ENCODE measurements at regions not wholly inside any gene's neighbourhood (a gene's known extent, or its start where the extent isn't known, plus 50 kb on each side); places are given as distances from the start of the nearest gene placed in this dataset.

- TF ChIP-seq POLR2AphosphoS5 (IDR thresholded peaks at IDR 0.05; ENCODE audit: low read depth): no peak
- TF ChIP-seq JUNB (IDR thresholded peaks at IDR 0.05; ENCODE audit: unreplicated experiment): no peak
- TF ChIP-seq CTCF (conservative IDR thresholded peaks at IDR 0.05; ENCODE audit: low read depth in 2 of 2): no peak
- no peak for TF ChIP-seq EZH2phosphoT487 (IDR thresholded peaks at IDR 0.05; ENCODE audit: unreplicated experiment)
- TF ChIP-seq NANOG (IDR thresholded peaks at IDR 0.05; ENCODE audit: borderline replicate concordance): no peak
- no peak for TF ChIP-seq EZH2 (IDR thresholded peaks at IDR 0.05; ENCODE audit: low read depth, unreplicated experiment)
- TF ChIP-seq, protein P1, sequence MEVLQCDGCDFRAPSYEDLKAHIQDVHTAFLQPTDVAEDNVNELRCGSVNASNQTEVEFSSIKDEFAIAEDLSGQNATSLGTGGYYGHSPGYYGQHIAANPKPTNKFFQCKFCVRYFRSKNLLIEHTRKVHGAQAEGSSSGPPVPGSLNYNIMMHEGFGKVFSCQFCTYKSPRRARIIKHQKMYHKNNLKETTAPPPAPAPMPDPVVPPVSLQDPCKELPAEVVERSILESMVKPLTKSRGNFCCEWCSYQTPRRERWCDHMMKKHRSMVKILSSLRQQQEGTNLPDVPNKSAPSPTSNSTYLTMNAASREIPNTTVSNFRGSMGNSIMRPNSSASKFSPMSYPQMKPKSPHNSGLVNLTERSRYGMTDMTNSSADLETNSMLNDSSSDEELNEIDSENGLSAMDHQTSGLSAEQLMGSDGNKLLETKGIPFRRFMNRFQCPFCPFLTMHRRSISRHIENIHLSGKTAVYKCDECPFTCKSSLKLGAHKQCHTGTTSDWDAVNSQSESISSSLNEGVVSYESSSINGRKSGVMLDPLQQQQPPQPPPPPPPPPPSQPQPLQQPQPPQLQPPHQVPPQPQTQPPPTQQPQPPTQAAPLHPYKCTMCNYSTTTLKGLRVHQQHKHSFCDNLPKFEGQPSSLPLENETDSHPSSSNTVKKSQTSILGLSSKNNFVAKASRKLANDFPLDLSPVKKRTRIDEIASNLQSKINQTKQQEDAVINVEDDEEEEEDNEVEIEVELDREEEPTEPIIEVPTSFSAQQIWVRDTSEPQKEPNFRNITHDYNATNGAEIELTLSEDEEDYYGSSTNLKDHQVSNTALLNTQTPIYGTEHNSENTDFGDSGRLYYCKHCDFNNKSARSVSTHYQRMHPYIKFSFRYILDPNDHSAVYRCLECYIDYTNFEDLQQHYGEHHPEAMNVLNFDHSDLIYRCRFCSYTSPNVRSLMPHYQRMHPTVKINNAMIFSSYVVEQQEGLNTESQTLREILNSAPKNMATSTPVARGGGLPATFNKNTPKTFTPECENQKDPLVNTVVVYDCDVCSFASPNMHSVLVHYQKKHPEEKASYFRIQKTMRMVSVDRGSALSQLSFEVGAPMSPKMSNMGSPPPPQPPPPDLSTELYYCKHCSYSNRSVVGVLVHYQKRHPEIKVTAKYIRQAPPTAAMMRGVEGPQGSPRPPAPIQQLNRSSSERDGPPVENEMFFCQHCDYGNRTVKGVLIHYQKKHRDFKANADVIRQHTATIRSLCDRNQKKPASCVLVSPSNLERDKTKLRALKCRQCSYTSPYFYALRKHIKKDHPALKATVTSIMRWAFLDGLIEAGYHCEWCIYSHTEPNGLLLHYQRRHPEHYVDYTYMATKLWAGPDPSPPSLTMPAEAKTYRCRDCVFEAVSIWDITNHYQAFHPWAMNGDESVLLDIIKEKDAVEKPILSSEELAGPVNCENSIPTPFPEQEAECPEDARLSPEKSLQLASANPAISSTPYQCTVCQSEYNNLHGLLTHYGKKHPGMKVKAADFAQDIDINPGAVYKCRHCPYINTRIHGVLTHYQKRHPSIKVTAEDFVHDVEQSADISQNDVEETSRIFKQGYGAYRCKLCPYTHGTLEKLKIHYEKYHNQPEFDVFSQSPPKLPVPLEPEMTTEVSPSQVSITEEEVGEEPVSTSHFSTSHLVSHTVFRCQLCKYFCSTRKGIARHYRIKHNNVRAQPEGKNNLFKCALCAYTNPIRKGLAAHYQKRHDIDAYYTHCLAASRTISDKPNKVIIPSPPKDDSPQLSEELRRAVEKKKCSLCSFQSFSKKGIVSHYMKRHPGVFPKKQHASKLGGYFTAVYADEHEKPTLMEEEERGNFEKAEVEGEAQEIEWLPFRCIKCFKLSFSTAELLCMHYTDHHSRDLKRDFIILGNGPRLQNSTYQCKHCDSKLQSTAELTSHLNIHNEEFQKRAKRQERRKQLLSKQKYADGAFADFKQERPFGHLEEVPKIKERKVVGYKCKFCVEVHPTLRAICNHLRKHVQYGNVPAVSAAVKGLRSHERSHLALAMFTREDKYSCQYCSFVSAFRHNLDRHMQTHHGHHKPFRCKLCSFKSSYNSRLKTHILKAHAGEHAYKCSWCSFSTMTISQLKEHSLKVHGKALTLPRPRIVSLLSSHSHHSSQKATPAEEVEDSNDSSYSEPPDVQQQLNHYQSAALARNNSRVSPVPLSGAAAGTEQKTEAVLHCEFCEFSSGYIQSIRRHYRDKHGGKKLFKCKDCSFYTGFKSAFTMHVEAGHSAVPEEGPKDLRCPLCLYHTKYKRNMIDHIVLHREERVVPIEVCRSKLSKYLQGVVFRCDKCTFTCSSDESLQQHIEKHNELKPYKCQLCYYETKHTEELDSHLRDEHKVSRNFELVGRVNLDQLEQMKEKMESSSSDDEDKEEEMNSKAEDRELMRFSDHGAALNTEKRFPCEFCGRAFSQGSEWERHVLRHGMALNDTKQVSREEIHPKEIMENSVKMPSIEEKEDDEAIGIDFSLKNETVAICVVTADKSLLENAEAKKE (CRISPR knock-in tag; IDR thresholded peaks at IDR 0.05): no peak
- TF ChIP-seq, protein P2, sequence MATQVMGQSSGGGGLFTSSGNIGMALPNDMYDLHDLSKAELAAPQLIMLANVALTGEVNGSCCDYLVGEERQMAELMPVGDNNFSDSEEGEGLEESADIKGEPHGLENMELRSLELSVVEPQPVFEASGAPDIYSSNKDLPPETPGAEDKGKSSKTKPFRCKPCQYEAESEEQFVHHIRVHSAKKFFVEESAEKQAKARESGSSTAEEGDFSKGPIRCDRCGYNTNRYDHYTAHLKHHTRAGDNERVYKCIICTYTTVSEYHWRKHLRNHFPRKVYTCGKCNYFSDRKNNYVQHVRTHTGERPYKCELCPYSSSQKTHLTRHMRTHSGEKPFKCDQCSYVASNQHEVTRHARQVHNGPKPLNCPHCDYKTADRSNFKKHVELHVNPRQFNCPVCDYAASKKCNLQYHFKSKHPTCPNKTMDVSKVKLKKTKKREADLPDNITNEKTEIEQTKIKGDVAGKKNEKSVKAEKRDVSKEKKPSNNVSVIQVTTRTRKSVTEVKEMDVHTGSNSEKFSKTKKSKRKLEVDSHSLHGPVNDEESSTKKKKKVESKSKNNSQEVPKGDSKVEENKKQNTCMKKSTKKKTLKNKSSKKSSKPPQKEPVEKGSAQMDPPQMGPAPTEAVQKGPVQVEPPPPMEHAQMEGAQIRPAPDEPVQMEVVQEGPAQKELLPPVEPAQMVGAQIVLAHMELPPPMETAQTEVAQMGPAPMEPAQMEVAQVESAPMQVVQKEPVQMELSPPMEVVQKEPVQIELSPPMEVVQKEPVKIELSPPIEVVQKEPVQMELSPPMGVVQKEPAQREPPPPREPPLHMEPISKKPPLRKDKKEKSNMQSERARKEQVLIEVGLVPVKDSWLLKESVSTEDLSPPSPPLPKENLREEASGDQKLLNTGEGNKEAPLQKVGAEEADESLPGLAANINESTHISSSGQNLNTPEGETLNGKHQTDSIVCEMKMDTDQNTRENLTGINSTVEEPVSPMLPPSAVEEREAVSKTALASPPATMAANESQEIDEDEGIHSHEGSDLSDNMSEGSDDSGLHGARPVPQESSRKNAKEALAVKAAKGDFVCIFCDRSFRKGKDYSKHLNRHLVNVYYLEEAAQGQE (IDR thresholded peaks at IDR 0.05; ENCODE audit: unreplicated experiment): no peak
- no peak for TF ChIP-seq ETS1 (IDR thresholded peaks at IDR 0.05)
- TF ChIP-seq CREB1 (CRISPR knock-in tag; IDR thresholded peaks at IDR 0.05; ENCODE audit: low read depth): no peak
- TF ChIP-seq ZNF331 (CRISPR knock-in tag; IDR thresholded peaks at IDR 0.05; ENCODE audit: low read depth): no peak
Measured at GRCh38 chr10:57982091-57982490, 285.6 kb downstream of the IPMK start.
